HepG2 (cell line): ENCODE measurements at regions not wholly inside any gene's neighbourhood (a gene's known extent, or its start where the extent isn't known, plus 50 kb on each side); places are given as distances from the start of the nearest gene placed in this dataset.
A peak's percentile ranks its signal among the peaks of the same experiment; 100 is the strongest.

Experiments used
- ATAC-seq: fragments of 200-7000 bp; cut with Tn5 transposase; 3 replicates; pipeline ENCODE4 v1.9.1; 2020; ENCODE audit warnings: mild to moderate bottlenecking, moderate library complexity
- BruUV-seq: library from RNA; stranded (reverse); fragments of 400-500 nt; replicated peaks from 2 replicates; lab custom pipeline; 2021; lab: Mats Ljungman, UMichigan
- CTCF ChIA-PET: fragments of 300-600 bp; formaldehyde crosslinking; extraction: SDS; loops from one replicate; lab custom pipeline; 2021; ENCODE audit warnings: low total read pairs, inconsistent platforms, low intra/inter-chr PET ratio; lab: Yijun Ruan, JAX
- POLR2A ChIA-PET: fragments of 350-600 bp; sonication (Branson Sonifier 250); formaldehyde crosslinking; loops from one replicate; lab custom pipeline; 2020; ENCODE audit warnings: antibody characterized with exemption, inconsistent platforms; lab: Yijun Ruan, JAX
- DNase-seq: peaks from one replicate; pipeline ENCODE4 v3.0.0-alpha.2; 2015; ENCODE audit warnings: low spot score
- FAIRE-seq: peaks from 3 replicates; lab custom pipeline; 2011; peaks lifted over from hg19 to GRCh38; lab: Jason Lieb, UNC
- H2AFZ ChIP-seq: one replicate; pipeline ENCODE4 v1.6.1; 2011; ENCODE audit warnings: low read length, inconsistent platforms
- H3K27ac ChIP-seq: fragments of 300-600 bp; 3 replicates; pipeline ENCODE4 v1.8.0; 2011; ENCODE audit warnings: mixed run types, mild to moderate bottlenecking, mixed read lengths, low read length, inconsistent platforms; ENCODE audit not compliant: insufficient read depth; ENCODE audit errors: extremely low read length
- H3K27me3 ChIP-seq, 2 experiments: fragments of 200-600 bp in 1 of 2; 2 replicates in 1 of 2; 3 replicates in 1 of 2; pipeline versions ENCODE4 v1.6.0 to v1.8.0; 2011; ENCODE audit warnings: low read length in 2 of 2, mild to moderate bottlenecking in 2 of 2, moderate library complexity in 2 of 2, inconsistent platforms in 1 of 2; ENCODE audit not compliant: insufficient read depth in 2 of 2, control insufficient read depth in 1 of 2
- H3K36me3 ChIP-seq, 2 experiments: fragments of 200-600 bp in 1 of 2; replicated peaks in 1 of 2; 2 replicates in 1 of 2; 3 replicates in 1 of 2; pipeline versions ENCODE4 v1.5.1 to v1.8.0; 2011; ENCODE audit warnings: low read length in 2 of 2, inconsistent platforms in 1 of 2; ENCODE audit not compliant: insufficient read depth in 2 of 2, control insufficient read depth in 1 of 2
- H3K4me1 ChIP-seq: 2 replicates; pipeline ENCODE4 v1.5.1; 2012; ENCODE audit warnings: low read length, inconsistent platforms; ENCODE audit not compliant: insufficient read depth
- H3K4me2 ChIP-seq: 2 replicates; pipeline ENCODE4 v1.6.0; 2011; ENCODE audit warnings: low read depth, low read length, inconsistent platforms
- H3K4me3 ChIP-seq, 3 experiments: fragments of 200-600 bp in 1 of 3; sonication (generic), shearing (Covaris generic) in 1 of 3; replicated peaks in 1 of 3; 2 replicates each; pipeline ENCODE4 v1.5.1; 2011 to 2016; ENCODE audit warnings: low read length in 3 of 3, inconsistent platforms in 2 of 3, low read depth in 2 of 3, mild to moderate bottlenecking in 2 of 3, control low read depth in 1 of 3, mixed read lengths in 1 of 3; ENCODE audit not compliant: insufficient read depth in 1 of 3
- H3K79me2 ChIP-seq: one replicate; pipeline ENCODE4 v1.6.1; 2011; ENCODE audit warnings: low read length, inconsistent platforms; ENCODE audit not compliant: insufficient read depth
- H3K9ac ChIP-seq: 2 replicates; pipeline ENCODE4 v1.6.0; 2011; ENCODE audit warnings: mild to moderate bottlenecking, low read depth, low read length, inconsistent platforms; ENCODE audit not compliant: insufficient read depth
- H3K9me3 ChIP-seq: 2 replicates; pipeline ENCODE4 v1.5.1; 2012; ENCODE audit warnings: mild to moderate bottlenecking, low read length
- H4K20me1 ChIP-seq: 2 replicates; pipeline ENCODE4 v1.6.0; 2011; ENCODE audit warnings: inconsistent platforms, mild to moderate bottlenecking, low read length, moderate library complexity; ENCODE audit not compliant: insufficient read depth
- ADNP ChIP-seq: sonication (generic); formaldehyde crosslinking; IDR thresholded peaks from 2 replicates; pipeline ENCODE4 v1.4.0; 2020; ENCODE audit warnings: missing genetic modification reagents
- ATF7 ChIP-seq, 2 experiments: fragments of 450-650 bp in 1 of 2; sonication (generic) in 1 of 2; formaldehyde crosslinking in 1 of 2; IDR thresholded peaks; 2 replicates each; pipeline versions ENCODE4 v1.4.0 to v1.6.1; 2016 to 2020; ENCODE audit warnings: antibody characterized with exemption in 1 of 2, mild to moderate bottlenecking in 1 of 2, missing genetic modification reagents in 1 of 2
- CSRNP1 ChIP-seq: sonication (generic); formaldehyde crosslinking; IDR thresholded peaks from 2 replicates; pipeline ENCODE4 v1.8.1; 2023; ENCODE audit warnings: mild to moderate bottlenecking, missing genetic modification reagents
- MAFF ChIP-seq: IDR thresholded peaks from 2 replicates; pipeline ENCODE4 v1.6.1; 2011; ENCODE audit warnings: low read depth, low read length, improper control_type of control experiment
- MAFK ChIP-seq, 2 experiments: IDR thresholded peaks in 1 of 2; conservative IDR thresholded peaks in 1 of 2; 2 replicates each; pipeline ENCODE4 v1.6.1; 2011; ENCODE audit warnings: improper control_type of control experiment in 2 of 2, low read length in 2 of 2
- TCF7L2 ChIP-seq: IDR thresholded peaks from 2 replicates; pipeline ENCODE4 v1.6.1; 2011; ENCODE audit warnings: mild to moderate bottlenecking, low read depth, low read length, moderate library complexity
- ZNF605 ChIP-seq: sonication (generic); formaldehyde crosslinking; IDR thresholded peaks from 2 replicates; pipeline ENCODE4 v1.8.0; 2022; ENCODE audit warnings: mild to moderate bottlenecking, missing genetic modification reagents
- ZNF75D ChIP-seq: sonication (generic); formaldehyde crosslinking; IDR thresholded peaks from 2 replicates; pipeline ENCODE4 v1.8.1; 2023; ENCODE audit warnings: missing genetic modification reagents, mild to moderate bottlenecking, borderline replicate concordance
- WGBS: methylation state at CpG from one replicate; pipeline ENCODE4 v1.1.6; 2017; ENCODE audit warnings: low lambda C conversion rate; 5-methylcytosine and 5-hydroxymethylcytosine counted together
- in situ Hi-C: cut with HindIII; loops from 2 replicates; pipeline ENCODE4 v1.10.0; 2017; ENCODE audit warnings: low pct_unique_long_range_greater_than_20kb; ENCODE audit not compliant: extremely low pct_ligation_motif_present
- intact Hi-C: fragments of 100-400 bp; cut with micrococcal nuclease; formaldehyde crosslinking; loops from one replicate; pipeline ENCODE4 v1.10.0; 2022; ENCODE audit not compliant: unreplicated experiment

GRCh38 chr4:138961129-138961528 lies 54.5 kb upstream of the NOCT start:
- ATAC-seq (no peak), DNase-seq (no peak), FAIRE-seq (no peak)
- ChIA-PET CTCF (no interaction called here), POLR2A (no interaction called here)
- Histone ChIP-seq H3K27me3 (no peaks in the 10 kb centered on the region; a peak in 1 of 5 replicates), H2AFZ (no peak overlapping the region), H3K36me3 (no peaks in the 10 kb centered on the region), H3K4me3 (no peak overlapping the region), H3K79me2 (no peaks in the 10 kb centered on the region), H3K4me2 (no peak overlapping the region), H3K9me3 (no peaks in the 10 kb centered on the region), H3K9ac (no peak overlapping the region), H4K20me1 (no peaks in the 10 kb centered on the region), H3K27ac (no peak overlapping the region), H3K4me1 (peaks cover 1% of the 10 kb centered on the region; the same call in 1 of the 2 replicates)
- intact Hi-C loops (no loop called here), in situ Hi-C loops (no loop called here)
- WGBS, result 44% methylated on average over 5 of the region's 5 CpGs
- BruUV-seq, result no TSS peak
- TF ChIP-seq CSRNP1 (CRISPR knock-in tag), result no peak
- no peak for TF ChIP-seq ZNF75D (CRISPR knock-in tag)
- TF ChIP-seq TCF7L2, result no peak
- TF ChIP-seq, all 625 proteins: peak for 0

GRCh38 chr4:138960175-138960710 lies 55.3 kb upstream of the NOCT start:
- ChIA-PET POLR2A (no interaction called here), CTCF (no interaction called here)
- FAIRE-seq, result no peak
- no peak for DNase-seq
- no peaks in the 10 kb centered on the region for H4K20me1 ChIP-seq
- no peak overlapping the region for H2AFZ ChIP-seq
- H3K79me2 ChIP-seq, result no peaks in the 10 kb centered on the region
- intact Hi-C loops (no loop called here), in situ Hi-C loops (no loop called here)
- 18% methylated on average over 4 of the region's 4 CpGs for WGBS
- no peak overlapping the region for H3K4me3 ChIP-seq
- H3K4me1 ChIP-seq, result no peaks in the 10 kb centered on the region
- H3K9me3 ChIP-seq, result no peaks in the 10 kb centered on the region
- H3K27ac ChIP-seq, result no peak overlapping the region
- ATAC-seq, result no peak
- no peaks in the 10 kb centered on the region; a peak in 1 of 5 replicates for H3K27me3 ChIP-seq
- H3K36me3 ChIP-seq, result no peaks in the 10 kb centered on the region
- no peak overlapping the region for H3K9ac ChIP-seq
- TF ChIP-seq ATF7 (IDR thresholded peaks at IDR 0.05) (peak; percentile 52; the same call in 1 of the 2 replicates), ATF7 (CRISPR knock-in tag; IDR thresholded peaks at IDR 0.05) (no peak), ADNP (no peak), MAFF (peak; percentile 97), ZNF605 (no peak), MAFK (conservative IDR thresholded peaks at IDR 0.05 in 1 of 2, IDR thresholded peaks at IDR 0.05 in 1 of 2; ENCODE audit: low read length in 2 of 2) (peak; percentile 97 to 98)
- BruUV-seq, result no TSS peak
- no peak overlapping the region for H3K4me2 ChIP-seq
